H1 (cell line): ENCODE measurements at regions not wholly inside any gene's neighbourhood (a gene's known extent, or its start where the extent isn't known, plus 50 kb on each side); places are given as distances from the start of the nearest gene placed in this dataset.

Experiments used
- CBX5 ChIP-seq: fragments of 300-800, 300-1000 bp; sonication (generic); IDR thresholded peaks from 2 replicates; pipeline ENCODE4 v1.7.1; 2016; ENCODE audit warnings: antibody characterized with exemption, low read length, low read depth
- EZH2 ChIP-seq: fragments of 200-600 bp; sonication (generic); IDR thresholded peaks from 2 replicates; pipeline ENCODE4 v1.7.1; 2012; ENCODE audit warnings: low read depth, mild to moderate bottlenecking, moderate library complexity, low read length, inconsistent platforms; ENCODE audit not compliant: severe bottlenecking
- JUND ChIP-seq: IDR thresholded peaks from 2 replicates; pipeline ENCODE4 v1.6.1; 2011; ENCODE audit warnings: mild to moderate bottlenecking, improper control_type of control experiment, low read length
- KDM5A ChIP-seq: fragments of 200-600 bp; IDR thresholded peaks from 2 replicates; pipeline ENCODE4 v1.7.1; 2012; ENCODE audit warnings: mild to moderate bottlenecking, low read length, inconsistent platforms, mixed read lengths
- MAFK ChIP-seq: IDR thresholded peaks from 2 replicates; pipeline ENCODE4 v1.6.1; 2012; ENCODE audit warnings: low read depth, mild to moderate bottlenecking, improper control_type of control experiment, low read length
- NRF1 ChIP-seq: IDR thresholded peaks from 2 replicates; pipeline ENCODE4 v1.6.1; 2011; ENCODE audit warnings: mild to moderate bottlenecking, low read depth, low read length, improper control_type of control experiment
- POLR2AphosphoS5 ChIP-seq: IDR thresholded peaks from 2 replicates; pipeline ENCODE4 v1.6.1; 2011; ENCODE audit warnings: low read depth, low read length
- RNF2 ChIP-seq: fragments of 200-900, 300-1000 bp; sonication (generic); IDR thresholded peaks from 2 replicates; pipeline ENCODE4 v1.7.1; 2016; ENCODE audit warnings: borderline replicate concordance, low read depth, mild to moderate bottlenecking, antibody characterized with exemption, low read length; ENCODE audit not compliant: poor library complexity, severe bottlenecking; ENCODE audit errors: missing control alignments
- TF ChIP-seq, protein P1 (sequence below), 3 experiments: IDR thresholded peaks; 1 replicate in 2 of 3; 2 replicates in 1 of 3; pipeline versions ENCODE4 v1.5.1 to v1.6.1; 2011; ENCODE audit warnings: low read length in 3 of 3, mild to moderate bottlenecking in 3 of 3, inconsistent platforms in 2 of 3, low read depth in 1 of 3, moderate library complexity in 1 of 3; ENCODE audit not compliant: insufficient read depth in 1 of 3; ENCODE audit errors: control extremely low read depth in 1 of 3
- TF ChIP-seq, protein P2 (sequence below): IDR thresholded peaks from 2 replicates; pipeline ENCODE4 v1.6.1; 2012; ENCODE audit warnings: inconsistent platforms

GRCh38 chr1:82901561-82901960, 1097.4 kb downstream of the TTLL7 start:
- TF ChIP-seq KDM5A (no peak), JUND (no peak), POLR2AphosphoS5 (no peak), NRF1 (no peak), CBX5 (no peak), EZH2 (no peak), MAFK (no peak), RNF2 (no peak)
- TF ChIP-seq, protein P1, sequence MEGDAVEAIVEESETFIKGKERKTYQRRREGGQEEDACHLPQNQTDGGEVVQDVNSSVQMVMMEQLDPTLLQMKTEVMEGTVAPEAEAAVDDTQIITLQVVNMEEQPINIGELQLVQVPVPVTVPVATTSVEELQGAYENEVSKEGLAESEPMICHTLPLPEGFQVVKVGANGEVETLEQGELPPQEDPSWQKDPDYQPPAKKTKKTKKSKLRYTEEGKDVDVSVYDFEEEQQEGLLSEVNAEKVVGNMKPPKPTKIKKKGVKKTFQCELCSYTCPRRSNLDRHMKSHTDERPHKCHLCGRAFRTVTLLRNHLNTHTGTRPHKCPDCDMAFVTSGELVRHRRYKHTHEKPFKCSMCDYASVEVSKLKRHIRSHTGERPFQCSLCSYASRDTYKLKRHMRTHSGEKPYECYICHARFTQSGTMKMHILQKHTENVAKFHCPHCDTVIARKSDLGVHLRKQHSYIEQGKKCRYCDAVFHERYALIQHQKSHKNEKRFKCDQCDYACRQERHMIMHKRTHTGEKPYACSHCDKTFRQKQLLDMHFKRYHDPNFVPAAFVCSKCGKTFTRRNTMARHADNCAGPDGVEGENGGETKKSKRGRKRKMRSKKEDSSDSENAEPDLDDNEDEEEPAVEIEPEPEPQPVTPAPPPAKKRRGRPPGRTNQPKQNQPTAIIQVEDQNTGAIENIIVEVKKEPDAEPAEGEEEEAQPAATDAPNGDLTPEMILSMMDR (IDR thresholded peaks at IDR 0.05; ENCODE audit: control extremely low read depth in 1 of 3, insufficient read depth in 1 of 3, low read depth in 1 of 3, low read length in 3 of 3) = no peak
- TF ChIP-seq, protein P2, sequence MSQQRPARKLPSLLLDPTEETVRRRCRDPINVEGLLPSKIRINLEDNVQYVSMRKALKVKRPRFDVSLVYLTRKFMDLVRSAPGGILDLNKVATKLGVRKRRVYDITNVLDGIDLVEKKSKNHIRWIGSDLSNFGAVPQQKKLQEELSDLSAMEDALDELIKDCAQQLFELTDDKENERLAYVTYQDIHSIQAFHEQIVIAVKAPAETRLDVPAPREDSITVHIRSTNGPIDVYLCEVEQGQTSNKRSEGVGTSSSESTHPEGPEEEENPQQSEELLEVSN = no peak
